SU-DHL-6 (cell line): ENCODE measurements at regions not wholly inside any gene's neighbourhood (a gene's known extent, or its start where the extent isn't known, plus 50 kb on each side); places are given as distances from the start of the nearest gene placed in this dataset.

Source experiments
- EZH2phosphoT487 ChIP-seq: fragments of 200-600 bp; sonication (generic), shearing (Covaris generic); conservative IDR thresholded peaks from 2 replicates; pipeline ENCODE4 v1.6.1; 2018; ENCODE audit warnings: mild to moderate bottlenecking, antibody characterized with exemption, low read length, moderate library complexity, mixed read lengths
- TF ChIP-seq, protein P1 (sequence below): fragments of 200-600 bp; sonication (generic); IDR thresholded peaks from one replicate; pipeline ENCODE4 v1.5.1; 2017; ENCODE audit warnings: antibody characterized with exemption, mild to moderate bottlenecking, low read length, moderate library complexity; ENCODE audit not compliant: insufficient read depth, poor library complexity, severe bottlenecking

DNA sequence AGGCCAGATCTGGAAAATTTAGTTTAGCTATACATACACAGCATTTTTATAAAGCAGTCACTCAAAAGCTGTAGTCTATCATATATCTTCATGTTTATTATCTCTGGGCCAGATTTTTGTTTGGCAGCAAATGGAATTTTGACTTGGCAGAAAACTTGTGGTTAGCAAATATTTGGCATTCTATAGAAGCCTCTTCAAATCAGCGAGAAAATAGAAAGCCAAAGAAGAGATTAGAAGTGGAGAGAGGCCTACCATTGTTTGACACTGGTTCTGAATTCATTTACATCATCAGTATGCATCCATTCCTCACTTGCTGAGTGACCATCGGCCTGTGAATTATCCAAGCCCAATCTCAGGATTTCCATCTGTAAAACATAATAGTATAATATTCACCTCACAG lies 1077.6 kb downstream of the GALC start:
- TF ChIP-seq, protein P1, sequence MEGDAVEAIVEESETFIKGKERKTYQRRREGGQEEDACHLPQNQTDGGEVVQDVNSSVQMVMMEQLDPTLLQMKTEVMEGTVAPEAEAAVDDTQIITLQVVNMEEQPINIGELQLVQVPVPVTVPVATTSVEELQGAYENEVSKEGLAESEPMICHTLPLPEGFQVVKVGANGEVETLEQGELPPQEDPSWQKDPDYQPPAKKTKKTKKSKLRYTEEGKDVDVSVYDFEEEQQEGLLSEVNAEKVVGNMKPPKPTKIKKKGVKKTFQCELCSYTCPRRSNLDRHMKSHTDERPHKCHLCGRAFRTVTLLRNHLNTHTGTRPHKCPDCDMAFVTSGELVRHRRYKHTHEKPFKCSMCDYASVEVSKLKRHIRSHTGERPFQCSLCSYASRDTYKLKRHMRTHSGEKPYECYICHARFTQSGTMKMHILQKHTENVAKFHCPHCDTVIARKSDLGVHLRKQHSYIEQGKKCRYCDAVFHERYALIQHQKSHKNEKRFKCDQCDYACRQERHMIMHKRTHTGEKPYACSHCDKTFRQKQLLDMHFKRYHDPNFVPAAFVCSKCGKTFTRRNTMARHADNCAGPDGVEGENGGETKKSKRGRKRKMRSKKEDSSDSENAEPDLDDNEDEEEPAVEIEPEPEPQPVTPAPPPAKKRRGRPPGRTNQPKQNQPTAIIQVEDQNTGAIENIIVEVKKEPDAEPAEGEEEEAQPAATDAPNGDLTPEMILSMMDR, result no peak
- TF ChIP-seq EZH2phosphoT487, result no peak
